ENCODE measurements at regions not wholly inside any gene's neighbourhood (a gene's known extent, or its start where the extent isn't known, plus 50 kb on each side); places are given as distances from the start of the nearest gene placed in this dataset.

DNA sequence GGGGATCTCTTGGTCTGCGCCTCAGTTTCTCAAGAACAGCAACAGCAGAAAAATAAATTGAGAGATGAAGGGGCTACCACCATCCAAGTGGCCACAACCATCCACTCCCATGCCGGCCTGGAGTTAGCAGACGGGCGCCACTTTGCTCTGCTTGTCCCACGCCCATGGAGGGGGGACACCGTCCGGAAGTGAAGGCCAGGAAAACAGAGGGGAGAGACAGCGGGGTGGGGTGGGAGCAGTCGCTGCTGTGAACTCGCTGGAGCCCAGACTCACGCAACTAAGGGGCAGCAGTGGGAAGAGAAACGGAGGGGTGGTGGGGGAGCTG, 135.4 kb downstream of the KIF20B start:
- no peak for TF ChIP-seq CTCF (conservative IDR thresholded peaks at IDR 0.05 in 1 of 2, IDR thresholded peaks at IDR 0.05 in 1 of 2; ENCODE audit: low read depth in 1 of 2, low read length in 2 of 2)
- TF ChIP-seq EZH2 (IDR thresholded peaks at IDR 0.05; ENCODE audit: low read length, missing control alignments) = no peak

Measured in fibroblast of lung (primary cell).